Epithelial cell of proximal tubule (primary cell): ENCODE measurements at regions not wholly inside any gene's neighbourhood (a gene's known extent, or its start where the extent isn't known, plus 50 kb on each side); places are given as distances from the start of the nearest gene placed in this dataset.

Experiments used
- DNase-seq: peaks from one replicate; pipeline ENCODE4 v3.0.0-alpha.2; 2011; ENCODE audit warnings: low read depth
- H3K4me3 ChIP-seq: 2 replicates; pipeline ENCODE4 v1.5.1; 2011; ENCODE audit warnings: low read depth, mild to moderate bottlenecking, low read length
- CTCF ChIP-seq: conservative IDR thresholded peaks from 2 replicates; pipeline ENCODE4 v1.5.1; 2012; ENCODE audit warnings: low read depth, mild to moderate bottlenecking, low read length

- no peak for DNase-seq
- no peak for TF ChIP-seq CTCF
- no peak overlapping the region for H3K4me3 ChIP-seq
Measured at GRCh38 chr7:125871431-125871830, 941.8 kb upstream of the POT1 start.

- H3K4me3 ChIP-seq, result no peak overlapping the region
- TF ChIP-seq CTCF, result no peak
- DNase-seq, result no peak
Measured at GRCh38 chr7:125857606-125858005, 928.0 kb upstream of the POT1 start.

- no peak for TF ChIP-seq CTCF
Measured at GRCh38 chr7:125848157-125848556, 918.5 kb upstream of the POT1 start.

GRCh38 chr7:125847692-125848091 lies 918.1 kb upstream of the POT1 start:
- DNase-seq, result no peak
- no peak for TF ChIP-seq CTCF
- H3K4me3 ChIP-seq, result no peak overlapping the region

More at GRCh38 chr7:125848157-125848556, 918.5 kb upstream of the POT1 start:
- no peak overlapping the region for H3K4me3 ChIP-seq
- no peak for DNase-seq

GRCh38 chr7:125847055-125847454 lies 917.4 kb upstream of the POT1 start:
- no peak for TF ChIP-seq CTCF
- no peak for DNase-seq
- H3K4me3 ChIP-seq, result no peak overlapping the region

GRCh38 chr7:125845686-125846085 lies 916.1 kb upstream of the POT1 start:
- TF ChIP-seq CTCF, result no peak
- no peak overlapping the region for H3K4me3 ChIP-seq
- no peak for DNase-seq

- DNase-seq, result no peak
- no peak overlapping the region for H3K4me3 ChIP-seq
- no peak for TF ChIP-seq CTCF
Measured at GRCh38 chr7:125834421-125834820, 904.8 kb upstream of the POT1 start.
